Testis (tissue), 2 donors: ENCODE measurements at regions not wholly inside any gene's neighbourhood (a gene's known extent, or its start where the extent isn't known, plus 50 kb on each side); places are given as distances from the start of the nearest gene placed in this dataset.
"Not testable (repeated sequence)": the region's sequence is repeated elsewhere in the genome, so short reads cannot be mapped to it uniquely, and the experiment has no call there.

Source experiments
- POLR2A ChIP-seq: fragments of 450-650 bp; IDR thresholded peaks from one replicate; pipeline ENCODE4 v1.6.1; 2017; ENCODE audit warnings: antibody characterized with exemption, mild to moderate bottlenecking, moderate library complexity
- TF ChIP-seq, protein P1 (sequence below), 3 experiments: fragments of 450-650 bp in 2 of 3; fragments of 200-600 bp in 1 of 3; sonication (generic) in 1 of 3; IDR thresholded peaks; one replicate each; pipeline ENCODE4 v1.5.1; 2016 to 2019; ENCODE audit warnings: antibody characterized with exemption in 3 of 3, mild to moderate bottlenecking in 2 of 3, moderate library complexity in 1 of 3

DNA sequence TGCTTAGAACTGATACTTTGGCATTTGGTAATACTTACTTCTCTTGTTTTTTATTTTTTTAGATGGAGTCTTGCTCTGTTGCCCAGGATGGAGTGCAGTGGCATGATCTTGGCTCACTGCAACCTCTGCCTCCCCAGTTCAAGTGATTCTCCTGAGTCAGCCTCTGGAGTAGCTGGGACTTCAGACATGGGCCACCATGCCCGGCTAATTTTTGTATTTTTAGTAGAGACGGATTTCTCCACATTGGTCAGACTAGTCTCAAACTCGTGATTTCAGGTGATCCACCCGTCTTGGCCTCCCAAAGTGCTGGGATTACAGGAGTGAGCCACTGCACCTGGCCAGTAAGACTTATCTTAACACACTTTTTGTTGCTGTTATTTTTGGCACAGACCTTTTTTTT, 175.5 kb downstream of the TGFB2 start:
- TF ChIP-seq POLR2A = not testable (repeated sequence)
- TF ChIP-seq, protein P1, sequence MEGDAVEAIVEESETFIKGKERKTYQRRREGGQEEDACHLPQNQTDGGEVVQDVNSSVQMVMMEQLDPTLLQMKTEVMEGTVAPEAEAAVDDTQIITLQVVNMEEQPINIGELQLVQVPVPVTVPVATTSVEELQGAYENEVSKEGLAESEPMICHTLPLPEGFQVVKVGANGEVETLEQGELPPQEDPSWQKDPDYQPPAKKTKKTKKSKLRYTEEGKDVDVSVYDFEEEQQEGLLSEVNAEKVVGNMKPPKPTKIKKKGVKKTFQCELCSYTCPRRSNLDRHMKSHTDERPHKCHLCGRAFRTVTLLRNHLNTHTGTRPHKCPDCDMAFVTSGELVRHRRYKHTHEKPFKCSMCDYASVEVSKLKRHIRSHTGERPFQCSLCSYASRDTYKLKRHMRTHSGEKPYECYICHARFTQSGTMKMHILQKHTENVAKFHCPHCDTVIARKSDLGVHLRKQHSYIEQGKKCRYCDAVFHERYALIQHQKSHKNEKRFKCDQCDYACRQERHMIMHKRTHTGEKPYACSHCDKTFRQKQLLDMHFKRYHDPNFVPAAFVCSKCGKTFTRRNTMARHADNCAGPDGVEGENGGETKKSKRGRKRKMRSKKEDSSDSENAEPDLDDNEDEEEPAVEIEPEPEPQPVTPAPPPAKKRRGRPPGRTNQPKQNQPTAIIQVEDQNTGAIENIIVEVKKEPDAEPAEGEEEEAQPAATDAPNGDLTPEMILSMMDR (IDR thresholded peaks at IDR 0.05) = not testable (repeated sequence)
